Suppressor macrophage treated with lipopolysaccharide for 4 hours (primary cell): ENCODE measurements at regions not wholly inside any gene's neighbourhood (a gene's known extent, or its start where the extent isn't known, plus 50 kb on each side); places are given as distances from the start of the nearest gene placed in this dataset.

Source experiments
- DNase-seq: peaks from one replicate; pipeline ENCODE4 v3.0.0-alpha.2; 2020

GRCh38 chr22:27679693-27680488 is 121.7 kb downstream of the MN1 start:
- DNase-seq = no peak

GRCh38 chr22:27680636-27681035 is 120.9 kb downstream of the MN1 start:
- DNase-seq = no peak

GRCh38 chr22:27681037-27681436 is 120.5 kb downstream of the MN1 start:
- no peak for DNase-seq

- DNase-seq = no peak
Measured at GRCh38 chr22:27682437-27682836, 119.1 kb downstream of the MN1 start.

GRCh38 chr22:27684901-27685300 is 116.7 kb downstream of the MN1 start:
- no peak for DNase-seq

GRCh38 chr22:27685515-27685914 is 116.0 kb downstream of the MN1 start:
- DNase-seq = no peak

GRCh38 chr22:27685970-27686369 is 115.6 kb downstream of the MN1 start:
- no peak for DNase-seq

GRCh38 chr22:27686534-27686933 is 115.0 kb downstream of the MN1 start:
- DNase-seq = peak; percentile 64

GRCh38 chr22:27687984-27688545 is 113.5 kb downstream of the MN1 start:
- peak; percentile 17 for DNase-seq

GRCh38 chr22:27689664-27690063 is 111.9 kb downstream of the MN1 start:
- no peak for DNase-seq

GRCh38 chr22:27690599-27690998 is 111.0 kb downstream of the MN1 start:
- no peak for DNase-seq

- no peak for DNase-seq
Measured at GRCh38 chr22:27692243-27692642, 109.3 kb downstream of the MN1 start.

- no peak for DNase-seq
Measured at GRCh38 chr22:27695925-27696324, 105.6 kb downstream of the MN1 start.

GRCh38 chr22:27697888-27698287 is 103.7 kb downstream of the MN1 start:
- DNase-seq = no peak
